ENCODE measurements at regions not wholly inside any gene's neighbourhood (a gene's known extent, or its start where the extent isn't known, plus 50 kb on each side); places are given as distances from the start of the nearest gene placed in this dataset.

DNA sequence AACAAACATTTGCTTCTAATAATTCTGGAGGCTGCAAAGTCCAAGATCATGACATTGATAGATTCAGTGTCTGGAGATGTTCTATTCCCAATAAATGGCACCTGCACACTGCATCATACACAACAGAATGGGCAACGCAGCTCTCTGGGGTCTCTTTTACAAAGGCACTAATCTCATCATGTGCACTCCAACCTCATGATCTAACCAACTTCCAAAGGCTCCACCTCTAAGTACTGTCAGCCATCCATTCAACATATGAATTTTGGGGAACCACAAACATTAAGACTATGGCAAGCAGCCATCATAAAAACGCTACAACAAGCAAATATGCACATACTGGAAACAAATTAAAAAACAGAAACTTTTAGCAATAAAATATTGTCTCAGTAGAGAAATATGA lies 121.1 kb downstream of the CYLC2 start:
- Mint-ChIP-seq H3K9me3 (no peaks in the 10 kb centered on the region), H3K4me3 (no peak overlapping the region), H3K27ac (ENCODE audit: unreplicated experiment) (no peak overlapping the region), H3K27me3 (ENCODE audit: low read depth) (no peaks in the 10 kb centered on the region), H3K36me3 (ENCODE audit: low read depth) (no peaks in the 10 kb centered on the region), H3K4me1 (no peaks in the 10 kb centered on the region)
- DNase-seq (ENCODE audit: low read depth, low spot score), result no peak
- TF ChIP-seq, protein P1, sequence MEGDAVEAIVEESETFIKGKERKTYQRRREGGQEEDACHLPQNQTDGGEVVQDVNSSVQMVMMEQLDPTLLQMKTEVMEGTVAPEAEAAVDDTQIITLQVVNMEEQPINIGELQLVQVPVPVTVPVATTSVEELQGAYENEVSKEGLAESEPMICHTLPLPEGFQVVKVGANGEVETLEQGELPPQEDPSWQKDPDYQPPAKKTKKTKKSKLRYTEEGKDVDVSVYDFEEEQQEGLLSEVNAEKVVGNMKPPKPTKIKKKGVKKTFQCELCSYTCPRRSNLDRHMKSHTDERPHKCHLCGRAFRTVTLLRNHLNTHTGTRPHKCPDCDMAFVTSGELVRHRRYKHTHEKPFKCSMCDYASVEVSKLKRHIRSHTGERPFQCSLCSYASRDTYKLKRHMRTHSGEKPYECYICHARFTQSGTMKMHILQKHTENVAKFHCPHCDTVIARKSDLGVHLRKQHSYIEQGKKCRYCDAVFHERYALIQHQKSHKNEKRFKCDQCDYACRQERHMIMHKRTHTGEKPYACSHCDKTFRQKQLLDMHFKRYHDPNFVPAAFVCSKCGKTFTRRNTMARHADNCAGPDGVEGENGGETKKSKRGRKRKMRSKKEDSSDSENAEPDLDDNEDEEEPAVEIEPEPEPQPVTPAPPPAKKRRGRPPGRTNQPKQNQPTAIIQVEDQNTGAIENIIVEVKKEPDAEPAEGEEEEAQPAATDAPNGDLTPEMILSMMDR (conservative IDR thresholded peaks at IDR 0.05), result no peak

DNA sequence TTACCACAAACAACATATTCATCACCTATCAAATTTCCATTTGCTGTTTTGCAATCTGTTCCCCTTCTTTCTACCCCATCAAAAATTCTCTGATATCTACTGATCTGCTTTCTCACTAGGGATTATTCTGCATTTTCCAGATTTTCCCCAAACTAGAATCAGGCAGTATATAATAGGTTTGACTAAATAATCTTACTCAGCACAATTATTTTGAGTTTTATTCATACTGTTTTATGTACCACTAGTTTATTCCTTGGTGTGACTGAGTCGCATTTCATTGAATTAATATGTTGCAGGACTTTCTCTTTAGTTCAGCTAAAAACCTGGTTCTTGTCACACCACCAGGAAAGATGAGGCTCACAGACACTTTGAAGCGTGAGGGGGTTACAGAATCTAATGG lies 131.4 kb downstream of the CYLC2 start:
- no peak overlapping the region for H3K27ac Mint-ChIP-seq (ENCODE audit: unreplicated experiment)
- DNase-seq (ENCODE audit: low read depth, low spot score), result no peak
- TF ChIP-seq, protein P1 (conservative IDR thresholded peaks at IDR 0.05), result no peak
- peaks cover 2% of the 10 kb centered on the region for H3K27me3 Mint-ChIP-seq (ENCODE audit: low read depth)
- no peak overlapping the region for H3K4me3 Mint-ChIP-seq
- peaks cover 7% of the 10 kb centered on the region for H3K9me3 Mint-ChIP-seq
- no peaks in the 10 kb centered on the region for H3K36me3 Mint-ChIP-seq (ENCODE audit: low read depth)
- no peaks in the 10 kb centered on the region for H3K4me1 Mint-ChIP-seq

DNA sequence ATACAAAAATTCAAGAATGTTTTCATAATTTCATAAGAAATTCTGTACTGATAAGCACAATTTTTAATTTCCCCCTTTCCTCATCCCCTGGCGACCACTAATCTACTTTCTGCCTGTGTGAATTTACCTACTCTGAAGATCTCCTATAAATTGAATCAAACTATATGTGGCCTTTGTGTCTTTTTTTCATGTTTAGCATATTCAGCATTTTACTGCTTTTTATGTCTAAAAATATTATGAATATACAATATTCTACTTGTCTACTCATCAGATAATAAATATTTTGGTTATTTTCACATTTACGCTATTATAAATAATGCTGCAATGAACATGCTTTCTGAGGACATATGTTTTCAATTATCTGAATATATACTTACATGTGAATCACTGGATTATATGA lies 144.8 kb downstream of the CYLC2 start:
- Mint-ChIP-seq H3K4me1 (no peaks in the 10 kb centered on the region), H3K27ac (ENCODE audit: unreplicated experiment) (no peak overlapping the region), H3K27me3 (ENCODE audit: low read depth) (no peaks in the 10 kb centered on the region), H3K4me3 (no peak overlapping the region), H3K9me3 (no peaks in the 10 kb centered on the region), H3K36me3 (ENCODE audit: low read depth) (no peaks in the 10 kb centered on the region)
- DNase-seq (ENCODE audit: low read depth, low spot score), result no peak
- TF ChIP-seq, protein P1 (conservative IDR thresholded peaks at IDR 0.05), result no peak

DNA sequence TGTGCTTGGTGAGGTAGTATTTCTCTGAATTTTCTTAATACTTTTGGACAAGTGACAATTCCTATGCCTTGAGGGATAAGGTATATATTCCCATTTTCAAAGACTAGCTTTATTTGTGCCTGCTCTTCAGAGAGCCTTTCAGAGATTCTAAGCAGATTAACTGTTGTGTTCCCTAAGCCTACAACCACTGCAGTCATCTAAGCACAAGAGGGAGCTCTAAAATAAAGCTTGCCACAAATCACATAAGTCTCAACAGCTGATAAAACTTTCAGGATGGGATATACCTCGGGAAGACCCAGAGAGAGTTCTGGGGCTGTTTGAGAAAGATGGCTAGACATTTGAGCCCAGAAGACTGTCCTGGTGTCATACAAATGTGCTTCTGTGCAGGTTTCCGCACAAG lies 157.3 kb downstream of the CYLC2 start:
- Mint-ChIP-seq H3K4me1 (no peaks in the 10 kb centered on the region), H3K36me3 (ENCODE audit: low read depth) (no peaks in the 10 kb centered on the region), H3K27me3 (ENCODE audit: low read depth) (peaks cover 2% of the 10 kb centered on the region), H3K9me3 (peaks cover 16% of the 10 kb centered on the region), H3K27ac (ENCODE audit: unreplicated experiment) (no peak overlapping the region), H3K4me3 (no peak overlapping the region)
- TF ChIP-seq, protein P1 (conservative IDR thresholded peaks at IDR 0.05), result no peak
- no peak for DNase-seq (ENCODE audit: low read depth, low spot score)

DNA sequence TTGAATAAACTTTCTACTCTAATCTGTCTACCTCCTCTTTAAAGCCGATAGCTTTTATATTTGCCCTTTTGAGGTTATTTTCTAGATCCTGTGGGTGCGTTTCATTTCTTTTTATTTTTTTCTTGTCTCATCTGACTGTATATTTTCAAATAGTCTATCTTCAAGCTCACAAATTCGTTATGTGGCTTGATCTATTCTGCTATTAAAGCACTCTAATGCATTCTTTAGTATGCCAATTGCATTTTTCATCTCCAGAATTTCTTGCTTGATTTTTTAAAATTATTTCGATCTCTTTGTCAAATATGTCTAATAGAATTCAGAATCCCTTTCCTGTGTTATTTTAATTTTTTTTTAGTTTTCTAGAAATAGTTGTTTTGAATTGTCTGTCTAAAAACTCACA lies 172.4 kb downstream of the CYLC2 start:
- Mint-ChIP-seq H3K4me1 (no peaks in the 10 kb centered on the region), H3K27me3 (ENCODE audit: low read depth) (no peaks in the 10 kb centered on the region), H3K27ac (ENCODE audit: unreplicated experiment) (no peak overlapping the region), H3K4me3 (no peak overlapping the region), H3K36me3 (ENCODE audit: low read depth) (no peaks in the 10 kb centered on the region), H3K9me3 (peaks cover 6% of the 10 kb centered on the region)
- TF ChIP-seq, protein P1 (conservative IDR thresholded peaks at IDR 0.05), result no peak
- no peak for DNase-seq (ENCODE audit: low read depth, low spot score)

DNA sequence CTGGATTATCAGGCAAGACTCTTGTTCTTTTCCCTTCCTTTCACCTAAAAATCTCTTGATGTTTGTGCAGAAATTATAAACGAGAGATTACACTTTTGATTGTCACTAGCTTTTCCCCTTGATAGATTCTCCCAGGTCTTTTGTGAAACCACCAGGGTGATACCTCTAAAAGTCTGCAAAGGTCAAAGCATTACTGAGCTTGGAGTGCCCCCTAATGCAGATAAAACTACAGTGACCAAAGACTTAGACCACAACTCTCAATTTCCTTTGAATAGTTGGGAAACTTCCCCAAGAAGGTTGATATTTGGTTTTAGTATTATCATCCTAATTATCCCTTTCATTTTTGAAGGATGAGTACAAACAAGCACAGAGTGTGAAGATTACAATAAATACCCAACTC lies 173.1 kb downstream of the CYLC2 start:
- Mint-ChIP-seq H3K4me3 (no peak overlapping the region), H3K36me3 (ENCODE audit: low read depth) (no peaks in the 10 kb centered on the region), H3K27ac (ENCODE audit: unreplicated experiment) (no peak overlapping the region), H3K4me1 (no peaks in the 10 kb centered on the region), H3K9me3 (peaks cover 6% of the 10 kb centered on the region), H3K27me3 (ENCODE audit: low read depth) (no peaks in the 10 kb centered on the region)
- TF ChIP-seq, protein P1 (conservative IDR thresholded peaks at IDR 0.05), result no peak
- DNase-seq (ENCODE audit: low read depth, low spot score), result no peak
